Fibroblast of mammary gland (primary cell): ENCODE measurements at regions not wholly inside any gene's neighbourhood (a gene's known extent, or its start where the extent isn't known, plus 50 kb on each side); places are given as distances from the start of the nearest gene placed in this dataset.

ENCODE experiments used
- DNase-seq: peaks from one replicate; pipeline ENCODE4 v3.0.0-alpha.2; 2010; ENCODE audit warnings: low read depth
- H3K4me3 ChIP-seq: 2 replicates; pipeline ENCODE4 v1.5.1; 2011; ENCODE audit warnings: low read depth, mild to moderate bottlenecking, low read length, moderate library complexity; ENCODE audit not compliant: control insufficient read depth
- TF ChIP-seq, protein P1 (sequence below): conservative IDR thresholded peaks from 2 replicates; pipeline ENCODE4 v1.5.1; 2011; ENCODE audit warnings: low read depth, low read length, inconsistent platforms; ENCODE audit not compliant: control insufficient read depth, insufficient read depth

DNA sequence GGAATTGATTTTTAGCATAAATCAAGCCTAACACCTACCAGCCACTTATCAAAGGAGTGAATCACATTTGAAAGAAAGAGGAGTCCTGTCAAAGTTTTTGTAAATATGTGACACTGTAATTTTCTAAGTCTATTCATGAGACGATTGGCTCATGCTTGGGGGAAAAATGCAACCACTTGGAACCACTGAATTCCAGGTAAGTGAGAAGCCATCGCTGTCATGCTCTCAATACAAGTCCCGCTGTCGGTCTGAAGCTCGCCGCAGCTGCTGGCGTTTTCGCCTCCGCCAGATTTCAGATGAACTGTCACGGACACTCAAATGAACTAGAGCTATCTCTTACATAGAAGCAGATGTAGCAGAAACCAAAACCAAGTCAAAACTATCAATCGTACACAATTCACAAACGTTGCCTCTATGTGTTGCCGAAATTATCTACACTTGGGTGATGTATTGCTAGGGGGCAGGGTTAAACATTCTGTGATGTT, 279.8 kb upstream of the FZD8 start:
- H3K4me3 ChIP-seq, result no peak overlapping the region
- no peak for DNase-seq
- TF ChIP-seq, protein P1, sequence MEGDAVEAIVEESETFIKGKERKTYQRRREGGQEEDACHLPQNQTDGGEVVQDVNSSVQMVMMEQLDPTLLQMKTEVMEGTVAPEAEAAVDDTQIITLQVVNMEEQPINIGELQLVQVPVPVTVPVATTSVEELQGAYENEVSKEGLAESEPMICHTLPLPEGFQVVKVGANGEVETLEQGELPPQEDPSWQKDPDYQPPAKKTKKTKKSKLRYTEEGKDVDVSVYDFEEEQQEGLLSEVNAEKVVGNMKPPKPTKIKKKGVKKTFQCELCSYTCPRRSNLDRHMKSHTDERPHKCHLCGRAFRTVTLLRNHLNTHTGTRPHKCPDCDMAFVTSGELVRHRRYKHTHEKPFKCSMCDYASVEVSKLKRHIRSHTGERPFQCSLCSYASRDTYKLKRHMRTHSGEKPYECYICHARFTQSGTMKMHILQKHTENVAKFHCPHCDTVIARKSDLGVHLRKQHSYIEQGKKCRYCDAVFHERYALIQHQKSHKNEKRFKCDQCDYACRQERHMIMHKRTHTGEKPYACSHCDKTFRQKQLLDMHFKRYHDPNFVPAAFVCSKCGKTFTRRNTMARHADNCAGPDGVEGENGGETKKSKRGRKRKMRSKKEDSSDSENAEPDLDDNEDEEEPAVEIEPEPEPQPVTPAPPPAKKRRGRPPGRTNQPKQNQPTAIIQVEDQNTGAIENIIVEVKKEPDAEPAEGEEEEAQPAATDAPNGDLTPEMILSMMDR, result no peak

DNA sequence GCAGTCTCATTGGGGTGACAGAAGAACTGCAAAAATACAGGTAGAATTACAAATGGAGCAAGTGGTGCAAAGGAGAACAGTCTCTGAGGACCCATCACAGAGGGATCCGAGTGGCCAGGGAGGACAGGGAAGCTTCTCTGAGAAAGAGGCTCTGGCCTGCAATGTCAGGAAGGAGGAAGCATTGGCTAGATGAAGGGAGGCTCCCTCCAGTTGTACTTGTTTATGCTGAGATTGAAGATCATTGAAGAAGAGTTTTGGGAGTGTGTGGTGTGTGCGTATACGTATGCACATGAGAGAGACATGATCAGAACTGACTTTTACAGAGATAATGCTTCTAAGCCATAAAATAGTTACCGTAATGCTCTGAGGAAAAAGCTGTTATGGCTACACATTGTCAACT, 274.7 kb upstream of the FZD8 start:
- TF ChIP-seq, protein P1, result no peak
- no peak for DNase-seq
- no peak overlapping the region for H3K4me3 ChIP-seq

DNA sequence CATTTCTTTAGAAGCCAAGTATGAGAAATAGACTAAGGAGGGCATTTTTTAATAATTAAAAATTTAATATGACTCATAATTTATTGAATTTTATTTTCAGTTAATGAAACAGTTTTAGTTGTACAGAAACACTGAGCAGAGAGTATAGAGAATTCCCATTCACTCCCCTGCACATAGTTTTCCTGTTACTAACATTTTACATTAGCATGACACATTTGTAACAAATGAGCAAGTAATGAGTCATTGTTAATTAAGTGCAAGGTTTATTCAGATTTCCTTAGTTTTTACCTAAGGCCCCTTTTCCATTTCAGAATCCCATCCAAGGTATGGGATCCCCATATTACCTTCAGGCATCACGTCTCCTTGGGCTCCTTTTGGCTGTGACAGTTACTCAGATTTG, 271.5 kb upstream of the FZD8 start:
- H3K4me3 ChIP-seq, result no peak overlapping the region
- TF ChIP-seq, protein P1, result no peak
- DNase-seq, result peak; percentile 82

DNA sequence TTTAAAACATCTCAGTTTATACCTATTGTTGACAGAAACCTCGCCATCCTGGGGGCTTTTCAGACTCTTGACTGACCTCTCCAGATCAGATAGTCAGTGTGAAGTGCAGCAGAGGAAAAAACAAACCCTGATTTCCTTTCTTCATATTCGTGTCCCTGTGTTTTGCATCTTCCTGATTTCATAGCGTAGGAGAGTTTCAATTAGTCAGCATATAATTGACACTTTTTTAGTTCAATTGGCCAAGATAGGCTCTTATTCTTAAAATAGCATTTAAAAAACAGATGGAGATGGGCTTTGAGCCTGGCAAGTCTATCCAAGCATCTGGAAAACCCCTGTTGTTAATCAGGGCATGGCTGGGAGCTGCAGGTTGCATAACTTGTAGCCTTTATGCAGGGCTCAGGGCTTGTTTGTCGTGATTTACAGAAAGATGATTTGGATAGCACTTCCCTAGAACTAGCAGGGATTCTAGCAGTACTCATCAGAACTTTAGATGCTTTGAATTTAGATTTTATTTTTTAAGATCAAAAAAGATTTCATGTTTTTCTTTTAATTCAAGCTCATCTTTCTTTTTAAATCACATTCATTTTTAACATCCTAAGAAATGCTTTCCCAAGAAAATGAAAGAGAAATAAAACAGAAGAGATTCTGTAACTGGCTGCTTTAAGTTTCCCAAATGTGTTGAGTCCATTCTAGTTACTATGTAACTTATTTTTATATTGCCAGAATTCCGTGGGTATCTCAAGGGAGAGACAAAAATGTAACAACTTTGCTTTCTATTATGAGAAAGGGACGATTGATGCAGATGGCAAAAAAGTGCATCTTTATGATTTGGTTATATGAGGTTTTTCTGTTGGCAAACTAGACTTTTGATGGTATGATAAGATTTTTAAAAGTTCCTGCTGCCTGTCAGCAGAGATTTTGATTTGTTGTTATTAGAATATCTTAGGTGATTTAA, 270.8 kb upstream of the FZD8 start:
- TF ChIP-seq, protein P1, result no peak
- peak; percentile 88 for DNase-seq
- no peak overlapping the region for H3K4me3 ChIP-seq

DNA sequence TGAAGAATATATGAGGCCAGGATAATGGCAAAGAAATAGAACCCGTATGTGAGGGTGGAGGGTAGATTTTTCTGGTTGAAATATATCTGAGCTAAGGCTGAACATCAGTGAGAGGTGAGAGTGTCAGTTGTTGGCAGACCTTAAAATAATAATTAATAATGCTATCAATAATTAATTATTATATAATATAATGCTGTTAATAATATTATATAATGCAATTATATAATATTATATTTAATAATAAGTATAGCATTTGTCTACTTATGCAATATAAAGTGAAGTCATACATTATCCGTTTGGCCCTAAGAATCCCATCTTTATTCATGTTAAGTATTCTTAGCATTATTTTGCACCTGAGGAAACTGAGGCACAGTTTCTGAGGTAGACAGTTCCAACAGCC, 269.9 kb upstream of the FZD8 start:
- H3K4me3 ChIP-seq, result no peak overlapping the region
- DNase-seq, result no peak
- TF ChIP-seq, protein P1, result no peak

DNA sequence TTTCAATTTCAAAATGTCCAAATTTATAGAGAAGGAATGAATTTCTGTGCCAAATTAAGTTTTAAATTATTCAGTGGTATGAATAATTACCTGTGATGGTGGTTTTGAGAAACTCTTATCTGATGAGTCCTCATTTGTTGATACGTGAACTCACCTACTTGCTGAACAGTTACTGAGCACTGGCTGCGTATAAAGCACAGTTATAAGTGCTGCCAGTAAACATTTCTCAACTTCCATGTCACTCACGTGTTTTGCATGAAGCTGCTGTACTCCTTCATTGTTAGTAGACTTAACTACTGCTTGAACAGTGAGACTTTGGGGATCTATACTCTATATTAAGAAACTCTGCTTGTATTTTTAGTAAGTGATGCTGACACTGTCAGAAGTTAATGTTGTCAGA, 269.1 kb upstream of the FZD8 start:
- H3K4me3 ChIP-seq, result no peak overlapping the region
- DNase-seq, result peak; percentile 37
- TF ChIP-seq, protein P1, result no peak
